GM13976 (cell line): ENCODE measurements at regions not wholly inside any gene's neighbourhood (a gene's known extent, or its start where the extent isn't known, plus 50 kb on each side); places are given as distances from the start of the nearest gene placed in this dataset.

Source experiments
- DNase-seq: peaks from one replicate; pipeline ENCODE4 v3.0.0; 2012; ENCODE audit warnings: low spot score
- in situ Hi-C: fragments of 300-500 bp; cut with MboI; formaldehyde crosslinking; loops from one replicate; pipeline ENCODE4 v1.12.0; 2022; ENCODE audit warnings: low sequenced_read_pairs, mixed read lengths, inconsistent platforms; ENCODE audit not compliant: unreplicated experiment
- TF ChIP-seq, protein P1 (sequence below): IDR thresholded peaks from 2 replicates; pipeline ENCODE4 v1.5.1; 2012; ENCODE audit warnings: borderline replicate concordance, mild to moderate bottlenecking; ENCODE audit not compliant: insufficient read depth; ENCODE audit errors: extremely low read depth, missing control alignments, control extremely low read depth

DNA sequence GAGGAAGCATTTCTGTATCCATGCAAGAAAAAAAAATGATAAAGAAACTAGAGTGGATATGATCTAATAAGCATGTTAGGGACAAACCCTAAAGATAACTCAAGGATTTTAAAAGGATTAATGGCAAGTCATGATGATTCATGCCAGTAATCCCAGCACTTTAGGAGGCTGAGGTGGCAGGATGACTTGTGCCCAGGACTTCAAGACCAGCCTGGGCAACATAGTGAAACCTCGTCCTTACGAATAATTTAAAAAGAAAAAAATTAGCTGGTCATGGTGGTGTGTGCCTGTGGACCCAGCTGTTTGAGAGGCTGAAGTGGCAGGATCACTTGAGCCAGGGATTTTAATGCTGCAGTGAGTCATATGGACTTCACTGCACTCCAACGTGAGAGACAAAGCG is 145.5 kb upstream of the BLID start:
- TF ChIP-seq, protein P1, sequence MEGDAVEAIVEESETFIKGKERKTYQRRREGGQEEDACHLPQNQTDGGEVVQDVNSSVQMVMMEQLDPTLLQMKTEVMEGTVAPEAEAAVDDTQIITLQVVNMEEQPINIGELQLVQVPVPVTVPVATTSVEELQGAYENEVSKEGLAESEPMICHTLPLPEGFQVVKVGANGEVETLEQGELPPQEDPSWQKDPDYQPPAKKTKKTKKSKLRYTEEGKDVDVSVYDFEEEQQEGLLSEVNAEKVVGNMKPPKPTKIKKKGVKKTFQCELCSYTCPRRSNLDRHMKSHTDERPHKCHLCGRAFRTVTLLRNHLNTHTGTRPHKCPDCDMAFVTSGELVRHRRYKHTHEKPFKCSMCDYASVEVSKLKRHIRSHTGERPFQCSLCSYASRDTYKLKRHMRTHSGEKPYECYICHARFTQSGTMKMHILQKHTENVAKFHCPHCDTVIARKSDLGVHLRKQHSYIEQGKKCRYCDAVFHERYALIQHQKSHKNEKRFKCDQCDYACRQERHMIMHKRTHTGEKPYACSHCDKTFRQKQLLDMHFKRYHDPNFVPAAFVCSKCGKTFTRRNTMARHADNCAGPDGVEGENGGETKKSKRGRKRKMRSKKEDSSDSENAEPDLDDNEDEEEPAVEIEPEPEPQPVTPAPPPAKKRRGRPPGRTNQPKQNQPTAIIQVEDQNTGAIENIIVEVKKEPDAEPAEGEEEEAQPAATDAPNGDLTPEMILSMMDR = no peak
- in situ Hi-C loops = no loop called here
- no peak for DNase-seq

- DNase-seq = no peak
- TF ChIP-seq, protein P1 = no peak
- in situ Hi-C loops = no loop called here
These were observed 143.3 kb upstream of the BLID start for GRCh38 chr11:122259195-122259821.

DNA sequence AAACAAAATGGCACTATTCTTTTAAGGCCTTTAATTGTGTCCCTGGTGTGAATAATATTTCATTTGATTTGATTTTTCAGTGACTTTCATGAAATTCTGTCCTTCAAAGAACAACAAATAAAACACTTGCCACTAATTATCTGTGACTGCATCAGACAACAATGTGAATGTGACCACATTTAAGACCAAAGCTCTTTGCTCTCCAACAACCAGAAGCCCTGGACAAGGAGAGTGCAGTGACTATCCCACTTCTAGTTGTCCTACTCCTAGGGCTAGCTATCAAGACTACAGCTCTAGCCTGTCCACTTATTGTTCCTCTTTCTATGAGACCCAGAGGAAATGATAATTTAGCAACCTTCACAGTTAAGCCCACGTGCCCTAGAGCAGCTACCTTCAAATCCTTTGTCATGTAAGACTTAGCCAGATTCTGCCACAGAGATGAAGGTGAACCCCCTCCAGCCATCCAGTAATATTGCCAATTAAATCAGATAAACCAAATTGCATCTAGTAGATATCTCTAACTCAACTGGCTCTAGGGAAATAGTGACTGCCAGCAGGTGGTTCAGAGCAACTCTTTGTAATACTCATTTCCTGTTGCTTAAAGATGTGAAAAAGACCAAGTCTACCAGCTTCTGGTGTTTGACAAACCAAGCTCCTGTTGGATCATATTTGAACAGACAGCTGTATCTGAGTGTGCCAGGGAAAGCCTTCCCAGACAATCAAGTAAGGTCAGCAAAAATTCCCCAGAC is 142.6 kb upstream of the BLID start:
- in situ Hi-C loops = no loop called here

DNA sequence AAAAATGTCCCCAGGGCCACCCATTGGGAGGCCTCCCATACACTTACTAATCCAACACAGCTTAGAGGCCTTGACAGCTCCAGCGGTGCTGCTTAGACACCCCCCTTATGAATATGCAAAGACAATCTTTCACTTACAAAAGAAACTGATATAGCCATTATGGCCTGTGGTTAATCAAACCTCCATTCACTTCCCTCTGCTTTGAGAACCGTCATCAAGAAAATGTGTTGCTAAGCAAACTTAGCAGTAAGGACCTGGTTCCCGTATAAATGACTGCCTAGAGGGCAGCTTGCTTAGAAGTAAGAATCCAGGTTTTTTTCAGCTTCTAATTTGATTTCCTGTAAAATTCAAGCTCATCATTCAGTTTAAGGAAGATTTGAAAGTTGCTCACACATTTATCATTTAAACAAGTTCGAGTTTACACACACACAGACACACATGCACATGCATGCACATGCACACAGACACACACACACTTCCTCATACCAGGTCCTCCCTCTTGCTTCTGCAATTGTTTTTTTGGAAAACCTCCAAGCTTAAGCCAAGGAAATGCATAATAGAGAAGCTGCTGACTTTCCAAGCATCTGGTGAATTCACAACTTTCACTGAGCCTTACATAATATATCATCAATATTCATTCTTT is 137.7 kb upstream of the BLID start:
- DNase-seq = no peak
- in situ Hi-C loops = no loop called here
- TF ChIP-seq, protein P1 = no peak

More for the DNA sequence above, 142.6 kb upstream of the BLID start:
- TF ChIP-seq, protein P1 = no peak
- no peak for DNase-seq

DNA sequence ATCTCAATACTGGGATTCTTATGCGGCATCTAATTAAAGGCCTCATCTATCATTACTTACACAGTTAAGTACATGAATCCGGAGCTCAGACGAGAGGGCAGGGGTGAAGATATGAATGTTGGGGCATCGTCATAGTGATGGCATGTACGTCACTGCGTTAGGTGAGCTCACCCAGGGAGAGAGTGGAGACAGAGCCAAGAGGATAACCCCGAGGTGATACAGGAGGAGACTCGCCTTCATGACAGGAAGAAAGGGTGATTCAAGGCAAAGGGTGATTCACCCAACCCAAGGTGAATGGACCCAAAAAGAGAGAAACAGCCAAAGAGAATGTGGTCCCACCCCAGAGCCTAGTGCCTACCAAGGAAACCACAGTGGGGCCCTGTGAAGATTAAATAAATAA is 132.9 kb upstream of the BLID start:
- no peak for DNase-seq
- TF ChIP-seq, protein P1 = no peak
- in situ Hi-C loops = no loop called here

DNA sequence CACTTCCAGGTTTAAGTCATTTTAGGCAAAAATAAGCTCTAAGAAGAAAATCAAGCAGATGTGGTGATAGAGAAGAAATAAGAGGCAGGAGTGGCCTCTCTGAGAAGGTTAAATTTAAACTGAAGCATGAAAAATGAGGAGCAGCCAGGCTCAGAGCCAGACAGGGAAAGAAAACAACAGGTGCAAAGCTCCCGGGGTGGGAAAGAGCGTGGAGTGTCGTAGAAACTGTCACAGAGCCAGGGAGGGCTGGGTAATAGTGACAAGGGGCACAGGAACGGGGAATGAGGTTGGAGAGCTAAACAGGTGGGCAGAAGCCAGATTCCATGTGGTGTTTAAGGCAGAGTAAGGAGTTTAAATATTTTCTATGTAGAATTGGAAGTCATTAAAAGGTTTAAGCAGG is 132.1 kb upstream of the BLID start:
- in situ Hi-C loops = no loop called here
- TF ChIP-seq, protein P1 = no peak
- no peak for DNase-seq
